ENCODE measurements at regions not wholly inside any gene's neighbourhood (a gene's known extent, or its start where the extent isn't known, plus 50 kb on each side); places are given as distances from the start of the nearest gene placed in this dataset.

GRCh38 chr3:103403191-103403590 lies 968.4 kb downstream of the ZPLD1 start:
- Histone ChIP-seq H2BK15ac (ENCODE audit: low read length) (no peak overlapping the region), H3K14ac (ENCODE audit: low read length) (no peak overlapping the region), H3K4me2 (ENCODE audit: insufficient read depth, low read length, poor library complexity, severe bottlenecking) (no peak overlapping the region), H2AK5ac (ENCODE audit: low read depth, low read length) (no peak overlapping the region), H3K79me1 (ENCODE audit: low read depth, low read length) (no peaks in the 10 kb centered on the region), H3K9ac (ENCODE audit: low read depth, low read length, poor library complexity) (no peak overlapping the region), H3K4ac (ENCODE audit: low read length) (no peak overlapping the region), H3K4me1 (ENCODE audit: control insufficient read depth in 2 of 2, insufficient read depth in 1 of 2, low read depth in 1 of 2, low read length in 2 of 2) (no peaks in the 10 kb centered on the region), H4K91ac (ENCODE audit: low read depth, low read length, poor library complexity) (no peak overlapping the region), H3K9me3 (replicated peaks in 1 of 2; ENCODE audit: control insufficient read depth in 2 of 2, insufficient read depth in 1 of 2, low read depth in 1 of 2, low read length in 2 of 2) (no peaks in the 10 kb centered on the region), H2BK120ac (ENCODE audit: low read depth, low read length) (no peak overlapping the region), H3K27ac (replicated peaks; ENCODE audit: low read length) (no peak overlapping the region), H2BK12ac (ENCODE audit: low read length) (no peak overlapping the region), H2BK5ac (ENCODE audit: low read length) (no peak overlapping the region), H3K27me3 (ENCODE audit: control insufficient read depth in 3 of 3, insufficient read depth in 3 of 3, low read depth in 1 of 3, low read length in 3 of 3) (no peaks in the 10 kb centered on the region), H3K4me3 (ENCODE audit: low read length in 2 of 2) (no peak overlapping the region), H3K18ac (ENCODE audit: low read length) (no peak overlapping the region), H2AFZ (ENCODE audit: low read length) (no peak overlapping the region), H4K8ac (ENCODE audit: low read depth, low read length) (no peak overlapping the region), H3K36me3 (replicated peaks in 1 of 2; ENCODE audit: control insufficient read depth in 2 of 2, insufficient read depth in 2 of 2, low read length in 2 of 2) (no peaks in the 10 kb centered on the region), H3K23ac (ENCODE audit: low read depth, low read length, poor library complexity) (no peak overlapping the region)
- WGBS, 2 donors (ENCODE audit: extremely low coverage in 2 of 2, insufficient read length in 2 of 2, insufficient replicate concordance in 1 of 2), result no CpG with 5 or more reads among the region's 2 CpGs
- no peak for DNase-seq (ENCODE audit: low spot score)

GRCh38 chr3:103406320-103406850 lies 971.6 kb downstream of the ZPLD1 start:
- H3K4me2 ChIP-seq (ENCODE audit: insufficient read depth, low read length, poor library complexity, severe bottlenecking), result no peak overlapping the region
- no peak overlapping the region for H2BK15ac ChIP-seq (ENCODE audit: low read length)
- no peak overlapping the region for H4K91ac ChIP-seq (ENCODE audit: low read depth, low read length, poor library complexity)
- no peak overlapping the region for H3K14ac ChIP-seq (ENCODE audit: low read length)
- H3K4me3 ChIP-seq (ENCODE audit: low read length in 2 of 2), result no peak overlapping the region
- H3K18ac ChIP-seq (ENCODE audit: low read length), result no peak overlapping the region
- no peak overlapping the region for H2AK5ac ChIP-seq (ENCODE audit: low read depth, low read length)
- no peak overlapping the region for H2BK5ac ChIP-seq (ENCODE audit: low read length)
- H3K4ac ChIP-seq (ENCODE audit: low read length), result no peak overlapping the region
- no CpG with 5 or more reads among the region's 7 CpGs for WGBS, 2 donors (ENCODE audit: extremely low coverage in 2 of 2, insufficient read length in 2 of 2, insufficient replicate concordance in 1 of 2)
- no peak overlapping the region for H3K27ac ChIP-seq (replicated peaks; ENCODE audit: low read length)
- DNase-seq (ENCODE audit: low spot score), result no peak
- H3K4me1 ChIP-seq (ENCODE audit: control insufficient read depth in 2 of 2, insufficient read depth in 1 of 2, low read depth in 1 of 2, low read length in 2 of 2), result no peaks in the 10 kb centered on the region
- no peak overlapping the region for H2BK120ac ChIP-seq (ENCODE audit: low read depth, low read length)
- H3K9ac ChIP-seq (ENCODE audit: low read depth, low read length, poor library complexity), result no peak overlapping the region
- H3K36me3 ChIP-seq (replicated peaks in 1 of 2; ENCODE audit: control insufficient read depth in 2 of 2, insufficient read depth in 2 of 2, low read length in 2 of 2), result no peaks in the 10 kb centered on the region
- no peaks in the 10 kb centered on the region for H3K79me1 ChIP-seq (ENCODE audit: low read depth, low read length)
- no peaks in the 10 kb centered on the region for H3K9me3 ChIP-seq (replicated peaks in 1 of 2; ENCODE audit: control insufficient read depth in 2 of 2, insufficient read depth in 1 of 2, low read depth in 1 of 2, low read length in 2 of 2)
- H2BK12ac ChIP-seq (ENCODE audit: low read length), result no peak overlapping the region
- no peak overlapping the region for H3K23ac ChIP-seq (ENCODE audit: low read depth, low read length, poor library complexity)
- no peak overlapping the region for H4K8ac ChIP-seq (ENCODE audit: low read depth, low read length)
- H3K27me3 ChIP-seq (ENCODE audit: control insufficient read depth in 3 of 3, insufficient read depth in 3 of 3, low read depth in 1 of 3, low read length in 3 of 3), result no peaks in the 10 kb centered on the region
- H2AFZ ChIP-seq (ENCODE audit: low read length), result no peak overlapping the region

GRCh38 chr3:103410231-103410630 lies 975.4 kb downstream of the ZPLD1 start:
- H3K4me3 ChIP-seq (ENCODE audit: low read length in 2 of 2), result no peak overlapping the region
- H4K91ac ChIP-seq (ENCODE audit: low read depth, low read length, poor library complexity), result no peak overlapping the region
- H3K4me1 ChIP-seq (ENCODE audit: control insufficient read depth in 2 of 2, insufficient read depth in 1 of 2, low read depth in 1 of 2, low read length in 2 of 2), result no peaks in the 10 kb centered on the region
- no peak overlapping the region for H3K14ac ChIP-seq (ENCODE audit: low read length)
- H2BK120ac ChIP-seq (ENCODE audit: low read depth, low read length), result no peak overlapping the region
- no peak overlapping the region for H2BK5ac ChIP-seq (ENCODE audit: low read length)
- no peaks in the 10 kb centered on the region for H3K36me3 ChIP-seq (replicated peaks in 1 of 2; ENCODE audit: control insufficient read depth in 2 of 2, insufficient read depth in 2 of 2, low read length in 2 of 2)
- no peak overlapping the region for H2AFZ ChIP-seq (ENCODE audit: low read length)
- H3K9me3 ChIP-seq (replicated peaks in 1 of 2; ENCODE audit: control insufficient read depth in 2 of 2, insufficient read depth in 1 of 2, low read depth in 1 of 2, low read length in 2 of 2), result no peaks in the 10 kb centered on the region
- no peak for DNase-seq (ENCODE audit: low spot score)
- H2BK15ac ChIP-seq (ENCODE audit: low read length), result no peak overlapping the region
- no CpG with 5 or more reads among the region's 17 CpGs for WGBS, 2 donors (ENCODE audit: extremely low coverage in 2 of 2, insufficient read length in 2 of 2, insufficient replicate concordance in 1 of 2)
- H3K23ac ChIP-seq (ENCODE audit: low read depth, low read length, poor library complexity), result no peak overlapping the region
- no peak overlapping the region for H4K8ac ChIP-seq (ENCODE audit: low read depth, low read length)
- H2BK12ac ChIP-seq (ENCODE audit: low read length), result no peak overlapping the region
- peak overlapping the region; percentile 41 for H3K18ac ChIP-seq (ENCODE audit: low read length)
- no peaks in the 10 kb centered on the region for H3K79me1 ChIP-seq (ENCODE audit: low read depth, low read length)
- no peak overlapping the region for H3K27ac ChIP-seq (replicated peaks; ENCODE audit: low read length)
- H3K4me2 ChIP-seq (ENCODE audit: insufficient read depth, low read length, poor library complexity, severe bottlenecking), result no peak overlapping the region
- H2AK5ac ChIP-seq (ENCODE audit: low read depth, low read length), result no peak overlapping the region
- H3K9ac ChIP-seq (ENCODE audit: low read depth, low read length, poor library complexity), result no peak overlapping the region
- H3K27me3 ChIP-seq (ENCODE audit: control insufficient read depth in 3 of 3, insufficient read depth in 3 of 3, low read depth in 1 of 3, low read length in 3 of 3), result no peaks in the 10 kb centered on the region
- no peak overlapping the region for H3K4ac ChIP-seq (ENCODE audit: low read length)

- no peak overlapping the region for H2AK5ac ChIP-seq (ENCODE audit: low read depth, low read length)
- H3K4me1 ChIP-seq (ENCODE audit: control insufficient read depth in 2 of 2, insufficient read depth in 1 of 2, low read depth in 1 of 2, low read length in 2 of 2), result no peaks in the 10 kb centered on the region
- H2AFZ ChIP-seq (ENCODE audit: low read length), result no peak overlapping the region
- H3K23ac ChIP-seq (ENCODE audit: low read depth, low read length, poor library complexity), result no peak overlapping the region
- H3K4ac ChIP-seq (ENCODE audit: low read length), result no peak overlapping the region
- H3K4me2 ChIP-seq (ENCODE audit: insufficient read depth, low read length, poor library complexity, severe bottlenecking), result no peak overlapping the region
- H3K27ac ChIP-seq (replicated peaks; ENCODE audit: low read length), result no peak overlapping the region
- H4K91ac ChIP-seq (ENCODE audit: low read depth, low read length, poor library complexity), result no peak overlapping the region
- no peaks in the 10 kb centered on the region for H3K27me3 ChIP-seq (ENCODE audit: control insufficient read depth in 3 of 3, insufficient read depth in 3 of 3, low read depth in 1 of 3, low read length in 3 of 3)
- no peak overlapping the region for H3K4me3 ChIP-seq (ENCODE audit: low read length in 2 of 2)
- H2BK5ac ChIP-seq (ENCODE audit: low read length), result no peak overlapping the region
- no peak overlapping the region for H3K18ac ChIP-seq (ENCODE audit: low read length)
- H4K8ac ChIP-seq (ENCODE audit: low read depth, low read length), result no peak overlapping the region
- no peak overlapping the region for H3K9ac ChIP-seq (ENCODE audit: low read depth, low read length, poor library complexity)
- H3K14ac ChIP-seq (ENCODE audit: low read length), result no peak overlapping the region
- no peak overlapping the region for H2BK15ac ChIP-seq (ENCODE audit: low read length)
- no peak overlapping the region for H2BK120ac ChIP-seq (ENCODE audit: low read depth, low read length)
- no peaks in the 10 kb centered on the region for H3K79me1 ChIP-seq (ENCODE audit: low read depth, low read length)
- no peaks in the 10 kb centered on the region for H3K9me3 ChIP-seq (replicated peaks in 1 of 2; ENCODE audit: control insufficient read depth in 2 of 2, insufficient read depth in 1 of 2, low read depth in 1 of 2, low read length in 2 of 2)
- DNase-seq (ENCODE audit: low spot score), result no peak
- no peaks in the 10 kb centered on the region for H3K36me3 ChIP-seq (replicated peaks in 1 of 2; ENCODE audit: control insufficient read depth in 2 of 2, insufficient read depth in 2 of 2, low read length in 2 of 2)
- no peak overlapping the region for H2BK12ac ChIP-seq (ENCODE audit: low read length)
- no CpG with 5 or more reads among the region's 3 CpGs for WGBS, 2 donors (ENCODE audit: extremely low coverage in 2 of 2, insufficient read length in 2 of 2, insufficient replicate concordance in 1 of 2)
Measured at GRCh38 chr3:103421460-103421859, 986.6 kb downstream of the ZPLD1 start.
